Embryonic facial prominence (tissue), 1 donor: ENCODE measurements at regions not wholly inside any gene's neighbourhood (a gene's known extent, or its start where the extent isn't known, plus 50 kb on each side); places are given as distances from the start of the nearest gene placed in this dataset.

ENCODE experiments used
- DNase-seq: peaks from one replicate; pipeline ENCODE4 v3.0.0-alpha.2; 2016; ENCODE audit errors: extremely low spot score

- no peak for DNase-seq
Measured at GRCh38 chr9:127553793-127554192, 58.3 kb upstream of the STXBP1 start.

- no peak for DNase-seq
Measured at GRCh38 chr9:127554966-127555839, 56.9 kb upstream of the STXBP1 start.

GRCh38 chr9:127555840-127556820 is 55.9 kb upstream of the STXBP1 start:
- DNase-seq: peak; percentile 45

GRCh38 chr9:127556871-127557270 is 55.2 kb upstream of the STXBP1 start:
- no peak for DNase-seq

GRCh38 chr9:127557466-127557869 is 54.6 kb upstream of the STXBP1 start:
- DNase-seq: no peak

GRCh38 chr9:127557998-127558546 is 54.0 kb upstream of the STXBP1 start:
- peak; percentile 31 for DNase-seq

GRCh38 chr9:127558581-127559246 is 53.4 kb upstream of the STXBP1 start:
- DNase-seq: no peak

GRCh38 chr9:127559247-127559680 is 52.8 kb upstream of the STXBP1 start:
- DNase-seq: no peak

GRCh38 chr9:127561491-127562278 is 50.4 kb upstream of the STXBP1 start:
- DNase-seq: peak; percentile 53
